ENCODE measurements at regions not wholly inside any gene's neighbourhood (a gene's known extent, or its start where the extent isn't known, plus 50 kb on each side); places are given as distances from the start of the nearest gene placed in this dataset.
A peak's percentile ranks its signal among the peaks of the same experiment; 100 is the strongest.

GRCh38 chr4:108287834-108288413 is 119.2 kb upstream of the LEF1 start (continued):
- no peak for TF ChIP-seq ZNF510 (tag by site-specific recombination; IDR thresholded peaks at IDR 0.05; ENCODE audit: insufficient replicate concordance)
- TF ChIP-seq ZNF398 (tag by site-specific recombination; IDR thresholded peaks at IDR 0.05): no peak
- peak; percentile 73 for TF ChIP-seq FEZF1 (tag by site-specific recombination; IDR thresholded peaks at IDR 0.05)
- no peak for TF ChIP-seq ZNF777 (tag by site-specific recombination; IDR thresholded peaks at IDR 0.05; ENCODE audit: borderline replicate concordance)
- TF ChIP-seq ZNF114 (tag by site-specific recombination; IDR thresholded peaks at IDR 0.05): no peak
- TF ChIP-seq ZSCAN4 (tag by site-specific recombination; IDR thresholded peaks at IDR 0.05): no peak
- TF ChIP-seq MYNN (tag by site-specific recombination; IDR thresholded peaks at IDR 0.05; ENCODE audit: borderline replicate concordance): no peak
- TF ChIP-seq HIC1 (tag by site-specific recombination; IDR thresholded peaks at IDR 0.05): no peak
- no peak for TF ChIP-seq ZNF792 (tag by site-specific recombination; IDR thresholded peaks at IDR 0.05)
- peak; percentile 78 for TF ChIP-seq ZNF366 (tag by site-specific recombination; conservative IDR thresholded peaks at IDR 0.05)
- no peak for TF ChIP-seq ZNF544 (tag by site-specific recombination; IDR thresholded peaks at IDR 0.05)

- TF ChIP-seq ZNF341 (tag by site-specific recombination; IDR thresholded peaks at IDR 0.05; ENCODE audit: low read depth) (no peak), ZNF174 (tag by site-specific recombination; IDR thresholded peaks at IDR 0.05) (no peak), PRDM6 (tag by site-specific recombination; IDR thresholded peaks at IDR 0.05) (no peak), RBAK (tag by site-specific recombination; IDR thresholded peaks at IDR 0.05) (no peak), ZNF184 (tag by site-specific recombination; IDR thresholded peaks at IDR 0.05) (no peak), SCRT2 (tag by site-specific recombination; IDR thresholded peaks at IDR 0.05) (no peak)
- ChIA-PET POLR2A (no interaction called here), CTCF (no interaction called here)
- Histone ChIP-seq H3K9me3 (ENCODE audit: control insufficient read depth, insufficient read depth, low read depth, low read length) (no peaks in the 10 kb centered on the region), H3K4me1 (ENCODE audit: control insufficient read depth, insufficient read depth, low read length) (no peaks in the 10 kb centered on the region), H3K4me3 (ENCODE audit: low read depth, low read length) (no peak overlapping the region), H3K27ac (ENCODE audit: extremely low read depth, low read depth, low read length) (no peak overlapping the region), H3K36me3 (ENCODE audit: control insufficient read depth in 2 of 2, insufficient read depth in 1 of 2, low read length in 2 of 2) (no peaks in the 10 kb centered on the region)
Observed at GRCh38 chr4:108280072-108280471, 111.3 kb upstream of the LEF1 start.

- Histone ChIP-seq H3K4me1 (ENCODE audit: control insufficient read depth, insufficient read depth, low read length) (no peaks in the 10 kb centered on the region), H3K27ac (ENCODE audit: extremely low read depth, low read depth, low read length) (no peak overlapping the region), H3K9me3 (ENCODE audit: control insufficient read depth, insufficient read depth, low read depth, low read length) (no peaks in the 10 kb centered on the region), H3K4me3 (ENCODE audit: low read depth, low read length) (no peak overlapping the region), H3K36me3 (ENCODE audit: control insufficient read depth in 2 of 2, insufficient read depth in 1 of 2, low read length in 2 of 2) (no peaks in the 10 kb centered on the region)
- ChIA-PET POLR2A (no interaction called here), CTCF (no interaction called here)
- TF ChIP-seq ZBTB26 (tag by site-specific recombination; optimal IDR thresholded peaks at IDR 0.05) (no peak), ZNF629 (tag by site-specific recombination; IDR thresholded peaks at IDR 0.05) (no peak), ZNF501 (tag by site-specific recombination; IDR thresholded peaks at IDR 0.05) (no peak), SALL2 (tag by site-specific recombination; IDR thresholded peaks at IDR 0.05; ENCODE audit: borderline replicate concordance) (no peak), ZBTB1 (tag by site-specific recombination; IDR thresholded peaks at IDR 0.05) (no peak), ZSCAN18 (tag by site-specific recombination; IDR thresholded peaks at IDR 0.05) (no peak), ZNF391 (tag by site-specific recombination; IDR thresholded peaks at IDR 0.05; ENCODE audit: borderline replicate concordance, low read depth) (no peak), ZFHX2 (tag by site-specific recombination; conservative IDR thresholded peaks at IDR 0.05) (no peak)
Observed at GRCh38 chr4:108276690-108277089, 108.0 kb upstream of the LEF1 start.
